ENCODE measurements at regions not wholly inside any gene's neighbourhood (a gene's known extent, or its start where the extent isn't known, plus 50 kb on each side); places are given as distances from the start of the nearest gene placed in this dataset.
"Not testable (repeated sequence)": the region's sequence is repeated elsewhere in the genome, so short reads cannot be mapped to it uniquely, and the experiment has no call there.

GRCh38 chr6:50962213-50962759 is 143.6 kb downstream of the TFAP2B start:
- H3K36me3 ChIP-seq (replicated peaks), result no peaks in the 10 kb centered on the region
- no peak overlapping the region for H3K27ac ChIP-seq
- no peak for DNase-seq
- in situ Hi-C loops (cut with HindIII; ENCODE audit: low pct_ligation_motif_present, low sequenced_read_pairs), result no loop called here
- no peak overlapping the region for H3K4me3 ChIP-seq (ENCODE audit: low read depth, low read length)
- no peaks in the 10 kb centered on the region for H3K27me3 ChIP-seq (replicated peaks)
- TF ChIP-seq, protein P1, sequence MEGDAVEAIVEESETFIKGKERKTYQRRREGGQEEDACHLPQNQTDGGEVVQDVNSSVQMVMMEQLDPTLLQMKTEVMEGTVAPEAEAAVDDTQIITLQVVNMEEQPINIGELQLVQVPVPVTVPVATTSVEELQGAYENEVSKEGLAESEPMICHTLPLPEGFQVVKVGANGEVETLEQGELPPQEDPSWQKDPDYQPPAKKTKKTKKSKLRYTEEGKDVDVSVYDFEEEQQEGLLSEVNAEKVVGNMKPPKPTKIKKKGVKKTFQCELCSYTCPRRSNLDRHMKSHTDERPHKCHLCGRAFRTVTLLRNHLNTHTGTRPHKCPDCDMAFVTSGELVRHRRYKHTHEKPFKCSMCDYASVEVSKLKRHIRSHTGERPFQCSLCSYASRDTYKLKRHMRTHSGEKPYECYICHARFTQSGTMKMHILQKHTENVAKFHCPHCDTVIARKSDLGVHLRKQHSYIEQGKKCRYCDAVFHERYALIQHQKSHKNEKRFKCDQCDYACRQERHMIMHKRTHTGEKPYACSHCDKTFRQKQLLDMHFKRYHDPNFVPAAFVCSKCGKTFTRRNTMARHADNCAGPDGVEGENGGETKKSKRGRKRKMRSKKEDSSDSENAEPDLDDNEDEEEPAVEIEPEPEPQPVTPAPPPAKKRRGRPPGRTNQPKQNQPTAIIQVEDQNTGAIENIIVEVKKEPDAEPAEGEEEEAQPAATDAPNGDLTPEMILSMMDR (IDR thresholded peaks at IDR 0.05; ENCODE audit: low read depth, low read length, missing control alignments), result no peak

DNA sequence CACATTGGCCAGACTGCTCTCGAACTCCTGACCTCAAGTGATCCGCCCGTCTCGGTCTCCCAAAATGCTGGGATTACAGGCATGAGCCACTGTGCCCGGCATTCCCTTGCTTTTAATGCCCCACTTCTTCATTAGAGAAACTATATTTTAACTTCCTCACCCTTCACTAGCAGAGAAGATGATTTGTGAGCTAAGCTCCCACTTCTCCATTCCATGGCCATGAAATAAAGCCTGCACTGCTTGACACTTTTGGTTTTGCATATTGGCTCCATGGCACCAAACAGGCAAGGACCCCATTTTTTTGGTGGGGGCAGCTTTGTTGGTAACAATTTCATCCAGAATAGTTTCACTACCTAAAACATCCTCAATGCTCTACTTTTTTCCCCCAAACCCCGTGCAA is 145.3 kb downstream of the TFAP2B start:
- H3K27ac ChIP-seq, result no peak overlapping the region
- TF ChIP-seq, protein P1 (IDR thresholded peaks at IDR 0.05; ENCODE audit: low read depth, low read length, missing control alignments), result no peak

GRCh38 chr6:50965495-50965894 is 146.8 kb downstream of the TFAP2B start:
- TF ChIP-seq, protein P1 (IDR thresholded peaks at IDR 0.05; ENCODE audit: low read depth, low read length, missing control alignments), result no peak
- Histone ChIP-seq H3K4me3 (ENCODE audit: low read depth, low read length) (no peak overlapping the region), H3K27me3 (replicated peaks) (no peaks in the 10 kb centered on the region), H3K27ac (no peak overlapping the region), H3K36me3 (replicated peaks) (no peaks in the 10 kb centered on the region)
- no peak for DNase-seq
- in situ Hi-C loops (cut with HindIII; ENCODE audit: low pct_ligation_motif_present, low sequenced_read_pairs), result no loop called here

More for the DNA sequence above, 145.3 kb downstream of the TFAP2B start:
- H3K27me3 ChIP-seq (replicated peaks), result no peaks in the 10 kb centered on the region
- no peaks in the 10 kb centered on the region for H3K36me3 ChIP-seq (replicated peaks)
- no peak for DNase-seq
- in situ Hi-C loops (cut with HindIII; ENCODE audit: low pct_ligation_motif_present, low sequenced_read_pairs), result no loop called here
- no peak overlapping the region for H3K4me3 ChIP-seq (ENCODE audit: low read depth, low read length)

DNA sequence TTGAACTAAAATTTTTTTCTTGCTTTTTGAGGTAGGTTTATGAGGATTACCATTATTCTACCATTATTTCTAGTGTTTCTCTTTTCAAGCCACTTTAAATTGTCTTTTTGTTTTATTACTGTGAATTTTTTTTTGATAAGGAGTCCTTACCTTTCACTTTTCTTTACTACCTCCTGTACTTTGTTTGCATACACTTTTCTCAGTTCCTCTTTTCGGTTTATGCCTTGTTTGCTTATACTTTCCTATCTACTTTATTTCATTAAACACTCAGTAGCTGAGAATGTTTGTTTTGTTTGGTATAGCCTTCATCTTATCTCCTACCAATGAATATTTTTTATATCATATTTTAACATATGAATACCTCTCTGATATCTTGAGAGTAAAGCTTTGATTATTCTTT is 147.9 kb downstream of the TFAP2B start:
- no peak for DNase-seq
- no peak overlapping the region for H3K27ac ChIP-seq
- no peak overlapping the region for H3K4me3 ChIP-seq (ENCODE audit: low read depth, low read length)
- H3K27me3 ChIP-seq (replicated peaks), result no peaks in the 10 kb centered on the region
- H3K36me3 ChIP-seq (replicated peaks), result no peaks in the 10 kb centered on the region
- in situ Hi-C loops (cut with HindIII; ENCODE audit: low pct_ligation_motif_present, low sequenced_read_pairs), result no loop called here
- TF ChIP-seq, protein P1 (IDR thresholded peaks at IDR 0.05; ENCODE audit: low read depth, low read length, missing control alignments), result no peak

DNA sequence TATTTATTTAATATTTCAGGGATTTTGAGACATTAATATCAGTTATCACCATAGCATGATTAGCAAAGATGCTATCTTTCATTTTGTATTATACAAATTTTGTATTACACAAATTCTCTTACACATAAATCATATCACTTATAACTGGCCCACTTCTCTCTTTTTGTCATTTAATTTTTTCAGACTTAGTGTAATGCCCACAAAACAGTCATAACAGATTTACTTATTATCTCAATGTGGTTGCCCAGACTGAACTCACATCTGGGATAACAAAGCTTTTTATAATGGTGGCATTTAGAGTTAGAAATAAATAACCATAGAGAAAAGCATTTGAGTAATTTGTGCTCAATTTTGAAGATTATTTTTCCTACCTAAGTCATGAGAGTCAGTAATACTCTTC is 148.3 kb downstream of the TFAP2B start:
- H3K4me3 ChIP-seq (ENCODE audit: low read depth, low read length), result no peak overlapping the region
- no peaks in the 10 kb centered on the region for H3K27me3 ChIP-seq (replicated peaks)
- in situ Hi-C loops (cut with HindIII; ENCODE audit: low pct_ligation_motif_present, low sequenced_read_pairs), result no loop called here
- no peaks in the 10 kb centered on the region for H3K36me3 ChIP-seq (replicated peaks)
- TF ChIP-seq, protein P1 (IDR thresholded peaks at IDR 0.05; ENCODE audit: low read depth, low read length, missing control alignments), result no peak
- H3K27ac ChIP-seq, result no peak overlapping the region
- DNase-seq, result no peak

DNA sequence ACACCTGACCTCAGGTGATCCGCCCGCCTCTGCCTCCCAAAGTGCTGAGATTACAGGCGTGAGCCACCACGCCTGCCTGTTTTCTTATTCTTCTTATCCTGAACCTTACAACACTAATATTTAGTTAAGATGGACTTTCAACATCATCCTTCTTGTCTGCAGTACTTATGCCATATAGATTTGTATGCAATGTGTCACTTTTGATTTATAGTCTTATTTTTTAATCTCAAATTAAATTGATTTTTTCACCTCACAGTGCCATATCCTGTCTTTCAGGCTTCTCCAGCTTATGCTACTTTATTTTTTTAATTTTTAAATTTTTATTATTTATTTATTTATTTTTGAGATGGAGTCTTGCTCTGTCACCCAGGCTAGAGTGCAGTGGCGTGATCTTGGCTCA is 149.6 kb downstream of the TFAP2B start:
- DNase-seq; H3K27ac ChIP-seq; H3K27me3 ChIP-seq (replicated peaks); in situ Hi-C loops (cut with HindIII; ENCODE audit: low pct_ligation_motif_present, low sequenced_read_pairs); H3K36me3 ChIP-seq (replicated peaks); H3K4me3 ChIP-seq (ENCODE audit: low read depth, low read length): not testable (repeated sequence)

Data from brain microvascular endothelial cell (primary cell).